Hematopoietic multipotent progenitor cell (in vitro differentiated cells): ENCODE measurements at regions not wholly inside any gene's neighbourhood (a gene's known extent, or its start where the extent isn't known, plus 50 kb on each side); places are given as distances from the start of the nearest gene placed in this dataset.

ENCODE experiments used
- DNase-seq, 3 donors: peaks; one replicate each; pipeline ENCODE4 v3.0.0-alpha.2; 2011 to 2015; ENCODE audit warnings: low read depth in 2 of 3, low spot score in 2 of 3

DNA sequence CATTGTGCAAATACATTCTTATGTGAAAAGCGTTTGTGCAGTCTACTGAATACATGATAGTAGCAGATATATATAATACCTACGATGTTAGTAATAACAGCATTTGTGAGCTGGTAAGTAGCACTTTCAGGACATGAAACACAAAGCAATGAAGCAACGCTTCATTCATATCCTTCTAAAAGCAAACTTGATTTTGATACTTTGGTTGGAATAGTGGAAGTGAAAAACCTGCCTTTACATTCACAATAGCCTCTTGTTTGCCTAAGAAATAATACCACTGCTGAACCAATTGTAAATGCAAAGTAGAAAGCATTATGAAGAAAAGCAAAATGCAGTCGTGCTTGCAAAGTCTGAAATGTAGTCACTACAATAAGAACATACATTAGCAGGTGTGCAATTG is 926.3 kb downstream of the FSTL5 start:
- DNase-seq = no peak

DNA sequence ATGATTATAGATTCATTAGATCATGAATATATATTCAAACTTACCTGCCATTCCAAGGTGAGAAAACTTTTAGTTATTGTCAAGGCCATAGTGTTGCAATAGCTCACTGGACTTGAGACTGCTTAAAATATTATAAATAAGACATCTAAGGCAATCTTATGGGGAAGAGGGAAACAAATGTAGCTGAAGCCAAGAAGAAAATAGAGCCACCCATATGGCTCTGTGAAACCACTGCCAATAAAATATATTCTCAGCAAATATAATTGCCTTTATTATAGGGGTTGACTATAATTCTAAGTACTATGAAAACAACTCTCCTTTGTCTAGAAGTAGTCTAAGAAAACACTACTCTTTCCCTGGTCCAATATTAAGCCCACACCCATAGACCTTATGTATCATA is 938.5 kb downstream of the FSTL5 start:
- DNase-seq = no peak

DNA sequence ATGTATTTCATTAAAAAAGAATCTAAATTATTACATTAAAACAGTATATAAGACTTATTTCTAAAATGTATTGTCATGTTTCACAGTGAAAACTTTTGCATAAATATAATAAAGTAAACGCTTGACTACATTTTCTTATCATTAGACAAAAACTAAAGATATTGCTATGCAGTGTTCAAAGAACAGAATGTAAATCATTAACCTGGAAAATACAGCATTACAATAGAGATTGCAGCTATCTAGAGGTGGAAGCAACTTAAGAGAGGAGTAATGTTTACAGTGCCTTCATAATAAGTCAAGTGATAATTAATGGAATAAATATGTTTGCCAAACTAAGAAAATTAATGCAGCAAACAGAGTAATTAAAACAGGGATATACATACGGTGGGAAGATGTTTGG is 940.9 kb downstream of the FSTL5 start:
- DNase-seq = no peak

DNA sequence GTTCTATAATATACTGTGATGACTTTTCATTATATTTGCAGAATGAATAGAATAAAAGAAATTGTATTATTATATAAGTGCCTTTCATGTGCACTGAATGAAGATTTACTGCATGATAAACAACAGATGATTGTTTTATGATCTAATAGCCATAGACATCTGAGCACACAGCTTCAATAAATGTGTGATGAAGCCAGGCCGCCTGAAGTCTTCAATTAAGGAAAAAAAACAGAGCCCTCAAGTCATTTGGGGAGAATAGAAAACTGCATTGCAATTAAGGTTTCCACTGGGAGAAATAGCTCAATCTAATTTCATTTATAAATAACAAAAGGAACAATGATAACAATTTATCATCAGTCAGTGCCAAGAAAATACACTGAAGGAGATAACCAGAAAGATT is 955.2 kb downstream of the FSTL5 start:
- no peak for DNase-seq

DNA sequence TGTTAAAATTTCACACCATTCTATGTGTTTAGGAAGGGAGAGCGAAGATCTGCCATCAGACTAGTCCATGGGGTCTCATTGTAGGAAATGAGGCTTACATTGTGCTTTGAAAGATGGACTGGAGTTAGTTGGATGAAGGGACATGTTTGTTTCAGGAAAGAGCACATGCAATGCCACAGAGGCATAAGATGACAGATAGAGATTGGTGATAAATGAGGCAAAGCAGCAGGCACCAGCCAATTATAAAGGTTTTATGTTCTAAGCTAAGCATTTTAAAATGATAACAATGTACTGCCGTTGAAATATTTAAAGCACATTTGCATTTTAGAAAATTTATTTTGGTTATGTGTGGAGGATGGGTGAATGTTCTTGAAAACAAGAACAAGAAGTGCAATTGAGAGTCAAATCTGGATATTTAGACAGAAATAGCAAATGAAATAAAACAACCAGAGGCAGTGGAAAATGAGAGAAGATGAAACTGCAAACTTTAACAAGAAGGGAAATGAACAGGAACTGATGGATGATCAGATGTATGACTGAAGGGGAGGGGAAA is 957.2 kb downstream of the FSTL5 start:
- no peak for DNase-seq

DNA sequence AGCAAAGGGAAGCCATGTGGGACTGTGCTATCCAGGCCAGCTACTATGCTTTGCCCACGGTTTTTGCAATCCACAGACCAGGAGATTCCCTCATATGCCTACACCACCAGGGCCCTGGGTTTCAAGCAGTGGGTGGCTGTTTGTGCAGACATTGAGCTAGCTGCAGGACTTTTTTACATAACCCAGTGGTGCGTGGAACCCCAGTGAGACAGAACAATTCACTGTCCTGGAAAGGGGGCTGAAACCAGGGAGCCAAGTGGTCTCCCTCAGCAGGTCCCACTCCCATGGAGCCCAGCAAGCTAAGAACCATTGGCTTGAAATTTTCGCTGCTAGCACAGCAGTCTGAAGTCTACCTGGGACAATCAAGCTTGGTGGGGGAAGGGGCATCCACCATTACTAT is 959.9 kb downstream of the FSTL5 start:
- DNase-seq = no peak

DNA sequence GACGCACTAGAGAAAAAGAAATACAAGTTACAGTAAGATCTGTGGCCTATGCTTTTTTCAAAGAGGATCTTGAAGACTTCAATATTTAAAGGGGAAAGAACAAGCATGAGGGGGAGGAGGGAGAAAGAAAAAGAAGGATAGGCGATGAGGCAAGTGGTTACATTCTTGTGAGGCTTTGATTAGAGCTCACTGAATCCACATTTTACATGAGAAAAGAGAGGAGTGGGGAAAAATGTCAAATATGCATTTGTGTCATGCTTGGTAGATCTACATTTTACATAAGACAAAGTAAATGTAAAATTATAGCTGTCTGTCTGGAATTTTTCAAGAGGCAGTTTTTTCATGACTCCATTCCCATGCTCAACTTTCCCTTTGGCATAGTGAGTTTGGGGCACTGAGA is 965.9 kb downstream of the FSTL5 start:
- DNase-seq = no peak

DNA sequence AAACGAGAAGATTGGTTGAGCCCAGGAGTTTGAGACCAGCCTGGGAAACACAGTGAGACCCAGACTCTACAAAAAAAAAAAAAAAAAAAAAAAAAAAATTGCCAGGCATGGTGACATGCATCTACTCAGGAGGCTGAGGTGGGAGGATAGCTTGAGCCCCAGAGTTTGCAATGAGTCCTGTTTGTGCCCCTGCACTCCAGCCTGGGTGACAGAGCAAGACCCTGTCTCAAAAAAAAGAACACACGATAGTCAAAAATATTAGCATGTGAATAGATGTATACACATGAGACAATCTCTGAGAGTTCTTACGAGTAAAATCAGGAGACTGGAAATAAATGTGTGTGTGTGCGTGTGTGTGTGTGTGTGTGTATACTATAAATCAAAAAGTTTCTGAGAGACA is 966.3 kb downstream of the FSTL5 start:
- DNase-seq = no peak

DNA sequence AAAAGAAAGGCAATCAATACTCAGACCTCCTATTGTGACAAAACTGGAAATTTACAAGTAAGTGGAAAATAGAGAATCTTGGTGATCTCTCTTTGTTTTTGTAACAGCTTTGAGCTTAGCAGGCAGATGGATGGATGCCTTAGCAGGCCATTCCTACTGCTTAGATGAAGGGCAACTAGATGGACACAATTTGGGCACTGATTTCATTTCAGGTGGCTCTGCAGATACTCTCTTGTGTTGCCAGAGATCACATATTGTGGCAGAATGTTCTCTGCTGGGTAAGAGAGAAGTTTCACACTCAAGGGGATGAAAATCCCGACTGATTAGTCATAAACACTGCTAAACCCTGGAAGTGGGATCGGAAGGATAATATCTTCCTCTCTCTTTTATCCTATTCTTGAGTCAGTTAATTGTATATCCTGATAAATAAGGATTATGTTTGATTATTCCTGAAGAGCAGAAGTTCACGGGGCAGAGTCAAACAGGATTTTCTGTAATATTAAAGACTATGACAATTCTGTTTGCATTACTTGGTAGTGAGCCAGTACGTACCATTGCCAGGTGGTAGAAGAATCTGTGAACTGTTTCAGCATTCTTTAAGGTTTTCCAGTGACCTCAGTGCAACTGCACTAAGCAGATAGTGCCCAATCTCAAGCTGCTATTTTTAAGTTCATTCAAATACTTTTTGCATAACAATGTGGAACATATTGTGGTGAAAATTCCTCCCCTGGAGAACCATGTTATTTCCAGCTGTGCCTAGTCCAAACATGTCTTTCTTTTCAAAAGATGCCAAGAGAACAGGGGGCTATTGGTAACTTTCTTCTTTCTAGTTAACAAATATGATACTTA is 974.3 kb downstream of the FSTL5 start:
- no peak for DNase-seq

DNA sequence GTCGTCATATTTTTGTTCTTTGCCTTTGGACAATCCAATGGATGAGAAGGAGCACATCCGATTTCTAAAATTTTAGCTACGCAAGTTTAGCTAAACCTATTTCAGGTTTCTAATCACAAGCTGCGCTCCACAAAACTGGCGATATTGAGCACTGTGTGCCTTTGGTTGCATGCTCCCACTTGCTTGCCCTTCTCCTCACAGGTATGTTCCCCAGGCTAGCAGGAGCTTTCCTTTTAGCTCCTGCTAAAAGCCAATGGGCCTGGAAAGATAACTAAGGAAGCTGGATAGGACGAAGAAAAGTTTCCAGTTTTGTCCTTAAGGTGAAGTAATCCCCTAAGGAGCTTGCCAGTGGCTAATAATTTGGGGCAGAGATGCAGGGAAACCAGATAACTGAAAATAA is 975.2 kb downstream of the FSTL5 start:
- no peak for DNase-seq

DNA sequence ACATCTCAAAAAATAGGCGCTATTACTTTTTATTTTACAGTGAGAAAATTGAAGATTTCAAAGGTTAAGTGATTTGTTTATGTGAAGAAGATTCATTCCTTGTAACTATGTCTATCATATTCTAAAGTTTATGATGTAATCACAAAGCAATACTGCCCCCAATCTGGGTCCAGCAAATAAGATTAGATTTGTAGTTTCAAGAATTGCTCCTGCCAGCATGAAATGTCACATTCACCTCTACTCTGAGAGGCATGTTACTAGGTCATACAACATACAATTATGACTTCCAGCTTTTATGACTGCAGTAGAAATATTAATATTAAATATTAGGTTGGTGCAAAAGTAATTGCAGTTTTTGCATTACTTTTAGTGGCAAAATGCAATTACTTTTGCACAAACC is 976.2 kb downstream of the FSTL5 start:
- no peak for DNase-seq

DNA sequence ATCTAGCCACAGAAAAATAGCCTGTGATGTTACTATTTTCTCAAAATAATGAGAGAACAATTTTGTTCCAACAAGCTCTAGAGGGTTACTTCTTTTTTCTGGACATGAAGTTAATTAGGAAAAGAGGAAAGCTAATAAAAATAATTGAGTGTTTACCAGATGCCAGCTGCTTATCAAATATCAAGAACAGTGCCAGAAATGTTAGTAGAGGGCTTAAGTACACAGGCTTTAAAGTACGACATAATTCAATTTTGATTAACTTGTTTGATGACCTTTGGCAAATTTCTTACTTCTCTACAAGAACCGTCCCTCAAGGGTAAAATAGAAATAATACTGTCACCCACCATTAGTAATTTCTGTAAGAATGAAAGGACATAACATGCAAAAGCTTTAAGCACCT is 977.0 kb downstream of the FSTL5 start:
- DNase-seq = no peak

DNA sequence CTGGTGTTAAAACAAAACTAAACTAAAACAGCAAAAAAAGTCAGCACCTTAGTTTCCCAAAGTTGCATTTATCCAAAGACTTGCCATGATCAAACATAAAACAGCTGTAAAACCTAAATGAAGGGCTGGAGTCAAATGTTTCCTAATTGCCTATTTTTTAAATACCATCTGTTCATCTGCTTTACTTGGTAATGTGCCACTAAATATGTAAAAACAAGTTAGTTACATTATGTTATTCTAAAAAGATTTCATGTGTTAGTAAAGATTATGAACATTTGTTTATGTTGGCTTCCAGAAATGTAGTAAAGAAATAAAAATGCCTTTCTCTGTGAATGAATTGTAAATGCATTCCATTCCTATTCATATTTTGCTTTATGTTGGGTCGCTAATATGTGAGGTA is 977.8 kb downstream of the FSTL5 start:
- DNase-seq = no peak

DNA sequence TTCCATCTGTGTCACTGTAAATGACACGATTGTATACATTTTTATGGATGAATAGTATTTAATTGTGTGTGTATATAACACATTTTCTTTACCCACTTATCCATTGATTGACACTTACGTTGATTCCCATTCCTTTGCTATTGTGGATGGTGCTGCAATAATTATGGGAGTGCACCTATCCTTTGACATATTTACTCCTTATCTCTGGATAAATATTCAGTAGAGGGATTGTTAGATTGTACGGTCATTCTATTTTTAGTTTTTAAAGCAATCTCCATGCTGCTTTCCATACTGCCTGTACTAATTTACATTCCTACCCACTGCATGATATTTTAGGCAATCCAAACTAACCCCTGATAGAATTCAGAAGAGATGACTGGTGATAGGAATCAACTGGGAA is 980.1 kb downstream of the FSTL5 start:
- DNase-seq = no peak

DNA sequence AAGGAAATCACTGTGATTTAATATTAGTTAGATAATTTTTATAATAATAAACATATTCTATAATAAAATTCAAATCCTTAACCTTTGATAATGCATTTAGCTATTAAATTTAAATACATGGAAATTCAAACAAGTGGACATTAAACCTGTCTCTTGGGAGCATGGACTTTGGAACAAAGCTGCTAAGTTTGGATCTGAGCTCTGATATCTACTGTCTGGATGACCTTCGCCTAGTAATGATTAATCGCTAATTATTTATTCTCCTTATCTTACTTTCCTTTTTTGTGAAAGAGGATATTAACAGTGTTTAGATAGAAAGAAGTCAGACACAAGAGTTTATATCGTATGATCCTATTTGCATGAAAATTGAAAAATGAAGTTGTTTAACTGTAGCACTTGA is 980.9 kb downstream of the FSTL5 start:
- no peak for DNase-seq

DNA sequence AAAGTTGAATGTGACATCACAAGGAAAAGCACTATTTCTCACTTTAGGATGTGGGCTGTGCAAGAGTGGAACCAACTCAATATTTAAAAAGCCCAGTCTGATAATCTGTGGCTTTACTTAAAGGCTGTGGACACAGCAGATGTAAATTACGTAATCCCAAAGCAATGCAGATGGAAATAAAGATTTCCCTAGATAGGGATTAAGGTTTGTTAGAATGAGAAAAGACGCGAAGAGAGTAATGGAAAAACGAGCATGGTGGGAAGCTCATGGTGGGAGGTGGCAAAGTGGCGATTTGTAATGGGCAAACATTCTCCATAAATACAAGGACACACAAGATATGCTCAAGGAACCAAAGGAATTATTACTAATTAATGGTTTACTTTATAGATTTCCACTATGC is 985.5 kb downstream of the FSTL5 start:
- DNase-seq = no peak

DNA sequence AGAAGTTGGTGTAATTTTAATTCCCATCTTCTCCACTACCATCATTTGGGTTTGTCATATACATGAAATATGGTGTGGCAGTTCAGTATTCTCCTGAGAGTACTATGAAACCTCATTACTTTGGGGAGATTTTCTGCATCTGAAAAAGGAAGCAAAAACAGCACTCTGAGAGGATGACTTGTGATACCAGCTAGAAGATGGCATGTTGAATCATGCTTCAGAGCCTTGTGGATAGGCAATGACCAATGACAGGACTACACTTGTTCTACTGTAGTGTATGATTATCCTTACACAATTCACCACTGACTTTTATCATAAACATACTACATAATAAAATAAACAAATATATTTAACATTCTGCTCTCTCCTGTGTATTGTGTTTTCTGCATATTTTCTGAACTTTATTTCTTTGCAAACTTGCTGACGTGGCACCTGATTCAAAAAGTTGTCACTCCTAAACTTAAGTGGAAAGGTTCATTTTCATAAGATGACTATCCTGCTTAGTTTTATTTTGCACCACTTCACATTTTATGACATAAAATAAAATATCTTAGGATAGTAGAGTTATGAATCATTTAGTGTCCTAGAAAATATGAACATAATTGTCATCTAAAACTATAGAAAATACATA is 991.3 kb downstream of the FSTL5 start:
- DNase-seq = no peak

DNA sequence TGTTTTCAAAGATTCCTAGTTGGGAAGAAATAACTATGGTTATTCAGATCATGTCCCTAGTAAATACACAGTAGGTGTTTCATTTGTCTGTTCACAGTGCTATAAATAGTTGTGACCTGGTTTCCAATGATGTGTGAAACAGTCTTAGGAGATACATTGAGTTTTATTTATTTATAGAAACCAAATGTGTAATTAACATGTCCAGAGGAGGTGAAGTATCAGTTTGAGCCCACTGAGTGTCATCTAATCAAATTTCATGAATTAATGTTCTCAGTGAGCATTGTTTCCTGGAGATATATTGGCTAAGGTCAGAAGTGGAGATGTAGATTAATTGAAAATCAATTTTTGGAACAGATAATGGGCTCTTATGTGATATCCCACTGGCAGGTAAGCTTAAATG is 996.3 kb downstream of the FSTL5 start:
- no peak for DNase-seq

DNA sequence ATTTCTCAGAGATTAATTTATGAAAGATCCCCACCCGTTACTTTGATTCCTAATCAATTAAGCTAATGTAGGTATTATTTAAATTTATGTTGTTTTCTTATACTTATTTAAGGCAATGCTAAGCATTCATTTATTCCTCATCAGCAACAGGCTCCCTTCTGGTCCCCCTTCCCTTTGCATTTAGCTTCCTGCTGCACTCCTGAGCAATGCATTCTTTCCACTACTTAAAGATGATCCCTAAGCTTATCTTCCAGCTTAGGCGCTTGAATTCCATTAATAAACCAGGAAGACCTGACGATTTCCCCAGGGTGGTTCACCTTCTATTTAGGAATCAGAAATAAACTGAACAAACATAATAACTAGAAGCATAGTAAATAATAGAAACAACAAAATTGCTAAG is 1003.1 kb downstream of the FSTL5 start:
- no peak for DNase-seq

DNA sequence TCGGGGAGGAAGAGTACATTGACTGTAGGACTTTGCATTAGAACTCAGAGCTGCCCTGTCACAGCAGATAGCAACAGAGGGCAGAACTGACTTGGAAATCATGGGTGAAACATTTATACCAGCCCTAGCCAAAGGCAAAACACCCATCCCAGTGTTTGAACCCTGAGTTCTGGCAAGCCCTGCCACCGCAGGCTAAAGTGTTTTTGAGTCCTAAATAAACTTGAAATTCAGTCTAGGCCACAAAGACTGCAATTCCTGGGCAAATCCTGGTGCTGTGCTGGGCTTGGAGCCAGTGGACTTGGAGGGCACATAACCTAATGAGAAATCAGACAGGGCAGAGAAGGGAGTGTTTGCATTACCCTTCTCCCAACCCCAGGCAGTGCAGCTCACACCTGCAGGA is 1015.7 kb downstream of the FSTL5 start:
- no peak for DNase-seq

DNA sequence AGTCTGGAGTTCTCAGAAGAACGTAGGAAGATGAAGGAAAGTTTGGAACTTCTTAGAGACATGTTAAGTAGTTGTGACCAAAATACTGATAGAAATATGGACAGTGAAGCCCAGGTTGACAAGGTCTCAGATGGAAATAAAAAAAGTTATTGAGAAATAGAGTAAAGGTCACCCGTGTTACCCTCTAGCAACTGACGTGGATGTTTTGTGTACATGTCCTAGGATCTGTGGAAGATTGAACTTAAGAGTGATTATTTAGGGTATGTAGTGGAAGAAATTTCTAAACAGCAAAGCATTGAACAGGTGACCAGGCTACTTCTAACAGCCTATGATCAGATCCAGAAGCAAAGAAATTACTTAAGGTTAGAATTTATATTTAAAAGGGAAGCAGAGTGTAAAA is 1020.4 kb downstream of the FSTL5 start:
- DNase-seq = no peak

DNA sequence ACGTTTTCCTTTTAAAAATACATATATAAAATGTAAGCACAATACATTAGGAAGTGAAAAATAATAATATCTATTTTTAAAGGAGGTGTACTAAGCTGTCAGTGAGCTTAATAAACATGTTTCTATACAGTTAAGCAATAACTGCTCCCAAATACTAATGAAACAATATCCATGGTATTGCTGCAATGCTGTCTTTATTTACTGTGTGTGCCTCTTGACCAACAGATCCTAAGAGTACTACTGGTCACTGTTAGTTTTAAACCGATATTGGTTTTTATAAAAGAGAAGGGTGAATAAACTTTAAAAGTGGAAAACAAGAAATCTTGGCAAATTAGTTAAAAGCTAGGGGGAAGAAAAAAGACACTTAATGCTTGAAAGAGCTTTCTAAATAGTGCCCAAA is 1029.0 kb downstream of the FSTL5 start:
- DNase-seq = no peak
